Sigmoid colon (tissue), 6 donors: ENCODE measurements at regions not wholly inside any gene's neighbourhood (a gene's known extent, or its start where the extent isn't known, plus 50 kb on each side); places are given as distances from the start of the nearest gene placed in this dataset.

ENCODE experiments used
- DNase-seq: peaks from one replicate; pipeline ENCODE4 v3.0.0-alpha.2; 2019
- H3K27ac ChIP-seq, 4 donors: fragments of 200-600 bp; sonication (generic); one replicate each; pipeline ENCODE4 v1.5.1; 2016 to 2019; ENCODE audit warnings: mild to moderate bottlenecking in 1 of 4
- H3K27me3 ChIP-seq, 3 donors: fragments of 200-600 bp; sonication (generic); one replicate each; pipeline ENCODE4 v1.5.1; 2019; ENCODE audit warnings: mild to moderate bottlenecking in 1 of 3
- H3K36me3 ChIP-seq, 4 donors: fragments of 200-600 bp; sonication (generic); one replicate each; pipeline ENCODE4 v1.5.1; 2016 to 2019
- H3K4me1 ChIP-seq, 4 donors: fragments of 200-600 bp; sonication (generic); one replicate each; pipeline ENCODE4 v1.5.1; 2017 to 2019
- H3K4me3 ChIP-seq, 4 donors: fragments of 200-600 bp; sonication (generic); one replicate each; pipeline ENCODE4 v1.5.1; 2017 to 2019; ENCODE audit warnings: mild to moderate bottlenecking in 2 of 4, moderate library complexity in 1 of 4
- H3K9me3 ChIP-seq, 4 donors: fragments of 200-600 bp in 3 of 4; sonication (generic) in 3 of 4; one replicate each; pipeline versions ENCODE4 v1.5.1 to v1.6.1; 2013 to 2019
- EP300 ChIP-seq, 4 donors: sonication (generic); formaldehyde crosslinking; IDR thresholded peaks; one replicate each; pipeline ENCODE4 v1.6.1; 2017; ENCODE audit warnings: antibody characterized with exemption in 4 of 4
- POLR2A ChIP-seq, 2 donors: fragments of 450-650 bp; IDR thresholded peaks; one replicate each; pipeline ENCODE4 v1.6.1; 2016; ENCODE audit warnings: antibody characterized with exemption in 2 of 2, mild to moderate bottlenecking in 2 of 2, moderate library complexity in 2 of 2
- POLR2AphosphoS5 ChIP-seq, 4 donors: sonication (generic); formaldehyde crosslinking; IDR thresholded peaks; one replicate each; pipeline ENCODE4 v1.6.1; 2017; ENCODE audit warnings: antibody characterized with exemption in 4 of 4
- WGBS, 2 donors: extraction: QIAGEN DNeasy Blood & Tissue Kit; methylation state at CpG; one replicate each; pipeline ENCODE4 v1.1.7; 2013; 5-methylcytosine and 5-hydroxymethylcytosine counted together
- intact Hi-C: fragments of 100-400 bp; cut with DNase I; formaldehyde crosslinking; loops from one replicate; pipeline ENCODE4 v1.15.1; 2023
- small RNA-seq, 3 donors: library from RNA; depleted of rRNA; stranded (forward); fragments of <200 nt; gene quantifications; one replicate each; pipeline ENCODE3, GENCODE V24; 2016
- TF ChIP-seq, protein P1 (sequence below), 4 experiments: fragments of 450-650 bp in 3 of 4; fragments of 200-600 bp in 1 of 4; IDR thresholded peaks; one replicate each; pipeline ENCODE4 v1.5.1; 2016 to 2019; ENCODE audit warnings: antibody characterized with exemption in 4 of 4, mild to moderate bottlenecking in 3 of 4, moderate library complexity in 2 of 4
- donor health status: healthy with polysubstance abuse.
- donor health status: healthy.

DNA sequence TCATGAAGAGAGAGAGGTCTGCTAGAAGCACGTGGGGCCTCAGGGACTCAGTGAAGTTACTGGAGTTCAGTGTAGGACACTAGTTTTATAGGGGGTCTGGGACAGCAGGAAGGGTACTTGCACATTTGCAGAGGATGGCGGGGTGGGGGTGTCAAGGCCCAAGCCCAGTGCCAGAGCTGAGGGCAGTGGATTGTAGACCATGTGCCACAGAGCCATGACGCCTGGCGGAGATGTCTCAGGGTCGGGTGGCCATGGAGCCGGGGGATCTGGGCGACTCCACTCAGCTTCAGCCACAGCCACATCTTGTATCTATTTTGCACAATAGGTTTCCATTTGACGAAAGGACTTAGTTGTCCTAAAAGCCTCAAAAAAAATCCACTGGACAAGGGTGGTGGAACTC lies 50.4 kb upstream of the RGMA start:
- 86 to 92% methylated on average over 8 of the region's 8 CpGs for WGBS, 2 donors
- no peak for DNase-seq
- Histone ChIP-seq H3K9me3 (no peaks in the 10 kb centered on the region), H3K27me3 (no peaks in the 10 kb centered on the region), H3K4me3 (no peak overlapping the region), H3K27ac (no peak overlapping the region), H3K4me1 (peaks cover 0 to 4% (median 3%) of the 10 kb centered on the region in 4 donors), H3K36me3 (no peaks in the 10 kb centered on the region)
- TF ChIP-seq POLR2AphosphoS5 (IDR thresholded peaks at IDR 0.05): no peak
- intact Hi-C loops: no loop called here

DNA sequence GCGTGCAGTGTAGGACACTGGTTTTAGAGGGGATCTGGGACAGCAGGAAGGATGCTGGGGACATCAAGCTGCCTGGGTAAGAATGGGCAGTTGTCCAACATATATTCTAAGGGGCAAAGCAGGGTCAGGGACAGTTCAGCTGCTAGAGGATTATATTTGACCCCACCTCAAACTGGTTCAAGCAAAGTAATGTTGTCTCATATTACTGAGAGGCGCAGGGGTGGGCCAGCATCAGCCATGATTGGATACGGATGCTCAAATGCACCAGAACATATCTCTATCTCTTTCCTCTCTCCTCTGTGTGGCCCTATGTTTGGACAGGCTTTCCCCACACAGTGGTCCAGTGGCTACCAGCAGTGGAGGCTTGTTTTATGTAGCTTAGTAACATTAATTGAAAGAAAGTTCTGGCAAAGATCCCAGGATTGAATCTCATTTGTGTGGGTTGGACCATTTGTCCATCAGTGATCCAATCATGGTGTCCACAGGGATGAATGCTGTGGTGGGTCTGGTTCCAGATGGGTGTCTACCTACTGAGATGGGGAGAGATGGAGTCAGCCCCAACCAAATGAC lies 49.8 kb upstream of the RGMA start:
- TF ChIP-seq, protein P1, sequence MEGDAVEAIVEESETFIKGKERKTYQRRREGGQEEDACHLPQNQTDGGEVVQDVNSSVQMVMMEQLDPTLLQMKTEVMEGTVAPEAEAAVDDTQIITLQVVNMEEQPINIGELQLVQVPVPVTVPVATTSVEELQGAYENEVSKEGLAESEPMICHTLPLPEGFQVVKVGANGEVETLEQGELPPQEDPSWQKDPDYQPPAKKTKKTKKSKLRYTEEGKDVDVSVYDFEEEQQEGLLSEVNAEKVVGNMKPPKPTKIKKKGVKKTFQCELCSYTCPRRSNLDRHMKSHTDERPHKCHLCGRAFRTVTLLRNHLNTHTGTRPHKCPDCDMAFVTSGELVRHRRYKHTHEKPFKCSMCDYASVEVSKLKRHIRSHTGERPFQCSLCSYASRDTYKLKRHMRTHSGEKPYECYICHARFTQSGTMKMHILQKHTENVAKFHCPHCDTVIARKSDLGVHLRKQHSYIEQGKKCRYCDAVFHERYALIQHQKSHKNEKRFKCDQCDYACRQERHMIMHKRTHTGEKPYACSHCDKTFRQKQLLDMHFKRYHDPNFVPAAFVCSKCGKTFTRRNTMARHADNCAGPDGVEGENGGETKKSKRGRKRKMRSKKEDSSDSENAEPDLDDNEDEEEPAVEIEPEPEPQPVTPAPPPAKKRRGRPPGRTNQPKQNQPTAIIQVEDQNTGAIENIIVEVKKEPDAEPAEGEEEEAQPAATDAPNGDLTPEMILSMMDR (IDR thresholded peaks at IDR 0.05): no peak
- TF ChIP-seq EP300 (IDR thresholded peaks at IDR 0.05) (no peak), POLR2A (IDR thresholded peaks at IDR 0.05) (no peak), POLR2AphosphoS5 (IDR thresholded peaks at IDR 0.05) (no peak)
- H3K4me1 ChIP-seq: no peaks in the 10 kb centered on the region
- H3K27ac ChIP-seq: no peak overlapping the region
- DNase-seq: no peak
- H3K27me3 ChIP-seq: no peaks in the 10 kb centered on the region
- no peaks in the 10 kb centered on the region for H3K36me3 ChIP-seq
- WGBS, 2 donors: 90 to 95% methylated on average over 3 of the region's 3 CpGs
- no peaks in the 10 kb centered on the region for H3K9me3 ChIP-seq
- intact Hi-C loops: no loop called here
- no peak overlapping the region for H3K4me3 ChIP-seq

Small RNA genes lying in the stretch of these regions (small RNA-seq; reads per million reads assigned to genes)
- gene AC103996.1: 0 reads per million in 3 donors
- gene AC112693.2: 0 reads per million in 3 donors
